IMR-90 (cell line): ENCODE measurements at regions not wholly inside any gene's neighbourhood (a gene's known extent, or its start where the extent isn't known, plus 50 kb on each side); places are given as distances from the start of the nearest gene placed in this dataset.

Experiments
- ATAC-seq: fragments of 200-7000 bp; cut with Tn5 transposase; 2 replicates; pipeline ENCODE4 v1.9.1; 2020; ENCODE audit warnings: low read depth, mild to moderate bottlenecking, moderate library complexity
- BruUV-seq: library from RNA; stranded (reverse); fragments of 400-500 nt; replicated peaks from 2 replicates; lab custom pipeline; 2021; lab: Mats Ljungman, UMichigan
- CTCF ChIA-PET: fragments of 300-600 bp; formaldehyde crosslinking; extraction: SDS; loops from one replicate; lab custom pipeline; 2021; ENCODE audit warnings: antibody characterized with exemption; lab: Yijun Ruan, JAX
- POLR2A ChIA-PET: fragments of 300-600 bp; sonication (Branson Sonifier 250); formaldehyde crosslinking; loops from one replicate; lab custom pipeline; 2022; ENCODE audit warnings: antibody characterized with exemption; ENCODE audit not compliant: unreplicated experiment; lab: Charles Lee
- DNase-seq: peaks from one replicate; pipeline ENCODE4 v3.0.0; 2013
- H2AFZ ChIP-seq: replicated peaks from 2 replicates; pipeline ENCODE3; 2013; ENCODE audit warnings: low read length, mild to moderate bottlenecking; ENCODE audit not compliant: poor library complexity
- H2AK5ac ChIP-seq: 2 replicates; pipeline ENCODE4 v1.6.1; 2013; ENCODE audit warnings: low read depth, low read length, inconsistent platforms
- H2AK9ac ChIP-seq: replicated peaks from 2 replicates; pipeline ENCODE3; 2013; ENCODE audit warnings: mild to moderate bottlenecking, low read depth, low read length, moderate library complexity; ENCODE audit not compliant: poor library complexity
- H2BK120ac ChIP-seq: 2 replicates; pipeline ENCODE4 v1.6.1; 2013; ENCODE audit warnings: low read depth, low read length, inconsistent platforms
- H2BK15ac ChIP-seq: 3 replicates; pipeline ENCODE4 v1.6.1; 2013; ENCODE audit warnings: low read depth, low read length, inconsistent platforms
- H2BK20ac ChIP-seq: 2 replicates; pipeline ENCODE4 v1.6.1; 2013; ENCODE audit warnings: low read depth, mild to moderate bottlenecking, inconsistent platforms, low read length, moderate library complexity
- H2BK5ac ChIP-seq: 2 replicates; pipeline ENCODE4 v1.6.1; 2013; ENCODE audit warnings: mild to moderate bottlenecking, low read depth, low read length, inconsistent platforms; ENCODE audit not compliant: poor library complexity, severe bottlenecking
- H3K14ac ChIP-seq: replicated peaks from 2 replicates; pipeline ENCODE4 v1.6.1; 2013; ENCODE audit warnings: low read depth, low read length, inconsistent platforms
- H3K18ac ChIP-seq: 2 replicates; pipeline ENCODE4 v1.6.1; 2013; ENCODE audit warnings: low read depth, low read length, control low read depth
- H3K23ac ChIP-seq: 2 replicates; pipeline ENCODE4 v1.6.1; 2013; ENCODE audit warnings: low read depth, low read length, inconsistent platforms
- H3K27ac ChIP-seq: 2 replicates; pipeline ENCODE4 v1.5.1; 2013; ENCODE audit warnings: mild to moderate bottlenecking, control low read depth, low read length; ENCODE audit not compliant: insufficient read depth
- H3K27me3 ChIP-seq: 2 replicates; pipeline ENCODE4 v1.6.1; 2013; ENCODE audit warnings: low read length; ENCODE audit not compliant: control insufficient read depth, insufficient read depth
- H3K36me3 ChIP-seq: 2 replicates; pipeline ENCODE4 v1.6.1; 2013; ENCODE audit warnings: low read length, mixed read lengths; ENCODE audit not compliant: control insufficient read depth, insufficient read depth
- H3K4ac ChIP-seq: 2 replicates; pipeline ENCODE4 v1.6.1; 2013; ENCODE audit warnings: low read depth, low read length, inconsistent platforms
- H3K4me1 ChIP-seq: 2 replicates; pipeline ENCODE4 v1.6.1; 2013; ENCODE audit warnings: low read length, mixed read lengths; ENCODE audit not compliant: control insufficient read depth, insufficient read depth
- H3K4me2 ChIP-seq: 2 replicates; pipeline ENCODE4 v1.6.1; 2013; ENCODE audit warnings: low read depth, mild to moderate bottlenecking, control low read depth, low read length, moderate library complexity
- H3K4me3 ChIP-seq: 2 replicates; pipeline ENCODE4 v1.5.1; 2013; ENCODE audit warnings: low read depth, mild to moderate bottlenecking, control low read depth, low read length, moderate library complexity; ENCODE audit not compliant: insufficient read depth
- H3K56ac ChIP-seq: 2 replicates; pipeline ENCODE4 v1.6.1; 2013; ENCODE audit warnings: low read length, inconsistent platforms; ENCODE audit not compliant: insufficient read depth; ENCODE audit errors: extremely low read depth
- H3K79me1 ChIP-seq, 2 experiments: 2 replicates each; pipeline ENCODE4 v1.6.1; 2013; ENCODE audit warnings: low read length in 2 of 2, inconsistent platforms in 1 of 2, low read depth in 1 of 2
- H3K9ac ChIP-seq: 2 replicates; pipeline ENCODE4 v1.6.1; 2013; ENCODE audit warnings: low read depth, low read length, control low read depth
- H3K9me1 ChIP-seq: 2 replicates; pipeline ENCODE4 v1.6.1; 2013; ENCODE audit warnings: low read length, inconsistent platforms; ENCODE audit not compliant: insufficient read depth
- H3K9me3 ChIP-seq: 2 replicates; pipeline ENCODE4 v1.6.1; 2013; ENCODE audit warnings: low read length; ENCODE audit not compliant: control insufficient read depth, insufficient read depth
- H4K20me1 ChIP-seq: 2 replicates; pipeline ENCODE4 v1.6.1; 2013; ENCODE audit warnings: low read length, inconsistent platforms; ENCODE audit not compliant: insufficient read depth
- H4K5ac ChIP-seq: 2 replicates; pipeline ENCODE4 v1.6.1; 2013; ENCODE audit warnings: mild to moderate bottlenecking, low read depth, low read length, control low read depth
- H4K8ac ChIP-seq, 2 experiments: 2 replicates each; pipeline ENCODE4 v1.6.1; 2013; ENCODE audit warnings: low read depth in 2 of 2, low read length in 2 of 2, control low read depth in 1 of 2, inconsistent platforms in 1 of 2
- H4K91ac ChIP-seq: 2 replicates; pipeline ENCODE4 v1.6.1; 2013; ENCODE audit warnings: low read depth, low read length, inconsistent platforms; ENCODE audit not compliant: insufficient read depth
- CHD1 ChIP-seq: IDR thresholded peaks from 2 replicates; pipeline ENCODE4 v1.6.1; 2012; ENCODE audit warnings: low read depth, low read length, improper control_type of control experiment
- MAZ ChIP-seq: IDR thresholded peaks from 2 replicates; pipeline ENCODE4 v1.6.1; 2012; ENCODE audit warnings: low read depth, mild to moderate bottlenecking, low read length, improper control_type of control experiment, moderate library complexity, borderline replicate concordance
- POLR2A ChIP-seq: IDR thresholded peaks from 2 replicates; pipeline ENCODE4 v1.6.1; 2012; ENCODE audit warnings: mild to moderate bottlenecking, low read depth, low read length
- RAD21 ChIP-seq: IDR thresholded peaks from 2 replicates; pipeline ENCODE4 v1.6.1; 2012; ENCODE audit warnings: low read length, improper control_type of control experiment
- RCOR1 ChIP-seq: IDR thresholded peaks from 2 replicates; pipeline ENCODE4 v1.6.1; 2012; ENCODE audit warnings: mild to moderate bottlenecking, low read length, improper control_type of control experiment; ENCODE audit not compliant: insufficient replicate concordance
- SMC3 ChIP-seq: fragments of 150-350 bp; IDR thresholded peaks from 2 replicates; pipeline ENCODE4 v1.6.1; 2016; ENCODE audit warnings: low read depth, mild to moderate bottlenecking, antibody characterized with exemption, low read length, moderate library complexity
- WGBS, 2 experiments: methylation state at CpG; one replicate each; pipeline versions ENCODE4 v1.1.5 to v1.1.7; 2013; ENCODE audit warnings: missing lambda C conversion rate in 2 of 2; ENCODE audit not compliant: insufficient read length in 1 of 2; ENCODE audit errors: extremely low coverage in 2 of 2; 5-methylcytosine and 5-hydroxymethylcytosine counted together
- dilution Hi-C: fragments of 300-500 bp; cut with HindIII; formaldehyde crosslinking; loops from one replicate; pipeline ENCODE4 v1.14.3; 2018; ENCODE audit warnings: low sequenced_read_pairs; ENCODE audit not compliant: unreplicated experiment
- in situ Hi-C: fragments of 300-500 bp; cut with MboI; formaldehyde crosslinking; loops from 3 replicates; pipeline ENCODE4 v1.14.3; 2019; ENCODE audit warnings: low sequenced_read_pairs, inconsistent platforms, mixed read lengths
- intact Hi-C: fragments of 100-400 bp; cut with micrococcal nuclease; formaldehyde crosslinking; loops from 2 replicates; pipeline ENCODE4 v1.10.0; 2022
- TF ChIP-seq, protein P1 (sequence below): conservative IDR thresholded peaks from 2 replicates; pipeline ENCODE4 v1.5.1; 2012; ENCODE audit warnings: mild to moderate bottlenecking, low read depth, low read length, improper control_type of control experiment

DNA sequence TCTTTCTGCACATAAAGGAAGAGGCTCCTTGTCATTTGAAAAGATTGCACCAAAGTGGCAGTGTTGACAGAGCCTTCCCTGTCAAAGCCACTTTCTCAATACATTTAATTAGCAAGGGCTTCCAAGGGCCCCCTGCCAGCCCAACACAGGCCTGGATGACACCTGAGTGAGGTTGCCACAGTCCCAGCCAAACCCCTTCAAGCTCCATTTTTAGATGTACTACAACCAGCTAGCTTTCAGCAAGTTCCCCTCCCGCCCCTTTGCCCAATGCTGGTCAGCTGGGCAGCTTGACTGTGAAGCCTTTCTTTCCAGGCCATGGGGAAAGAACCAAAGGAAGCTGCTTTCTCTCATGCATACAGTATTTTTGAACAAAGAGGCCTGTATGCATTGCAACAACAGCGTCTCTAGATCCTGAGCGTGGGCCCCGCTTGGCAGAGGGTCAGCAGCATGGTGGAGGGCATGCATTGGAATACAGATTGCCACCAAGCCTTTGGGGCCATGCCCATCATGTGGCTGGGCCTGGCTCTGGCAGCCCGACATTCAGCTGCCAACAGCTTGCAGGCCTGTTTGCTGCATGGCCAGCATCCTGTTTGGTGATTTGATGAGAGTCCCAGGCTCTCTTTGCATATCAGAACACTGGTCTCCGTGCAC, 261.1 kb upstream of the GATB start:
- no peak overlapping the region for H3K23ac ChIP-seq
- no CpG with 5 or more reads among the region's 6 CpGs for WGBS, 2 experiments
- in situ Hi-C loops (no loop called here), intact Hi-C loops (no loop called here), dilution Hi-C loops (no loop called here)
- H3K27me3 ChIP-seq = peaks cover 16% of the 10 kb centered on the region
- no peak overlapping the region for H2AK5ac ChIP-seq
- H2BK15ac ChIP-seq = no peak overlapping the region
- no peak overlapping the region for H3K4me3 ChIP-seq
- ATAC-seq (no peak), DNase-seq (no peak)
- peaks cover 4% of the 10 kb centered on the region for H3K4me1 ChIP-seq
- H3K4ac ChIP-seq = no peak overlapping the region
- H3K9ac ChIP-seq = no peak overlapping the region
- no peaks in the 10 kb centered on the region for H3K9me1 ChIP-seq
- no peak overlapping the region for H2AK9ac ChIP-seq
- no peak overlapping the region for H3K27ac ChIP-seq
- no peaks in the 10 kb centered on the region for H4K20me1 ChIP-seq
- no peak overlapping the region for H3K4me2 ChIP-seq
- no peak overlapping the region for H2BK120ac ChIP-seq
- no peaks in the 10 kb centered on the region for H3K79me1 ChIP-seq
- BruUV-seq = no TSS peak
- no peaks in the 10 kb centered on the region for H3K36me3 ChIP-seq
- no peak overlapping the region for H4K8ac ChIP-seq
- TF ChIP-seq MAZ (no peak), POLR2A (no peak), SMC3 (no peak), CHD1 (no peak), RAD21 (no peak), RCOR1 (no peak)
- TF ChIP-seq, protein P1, sequence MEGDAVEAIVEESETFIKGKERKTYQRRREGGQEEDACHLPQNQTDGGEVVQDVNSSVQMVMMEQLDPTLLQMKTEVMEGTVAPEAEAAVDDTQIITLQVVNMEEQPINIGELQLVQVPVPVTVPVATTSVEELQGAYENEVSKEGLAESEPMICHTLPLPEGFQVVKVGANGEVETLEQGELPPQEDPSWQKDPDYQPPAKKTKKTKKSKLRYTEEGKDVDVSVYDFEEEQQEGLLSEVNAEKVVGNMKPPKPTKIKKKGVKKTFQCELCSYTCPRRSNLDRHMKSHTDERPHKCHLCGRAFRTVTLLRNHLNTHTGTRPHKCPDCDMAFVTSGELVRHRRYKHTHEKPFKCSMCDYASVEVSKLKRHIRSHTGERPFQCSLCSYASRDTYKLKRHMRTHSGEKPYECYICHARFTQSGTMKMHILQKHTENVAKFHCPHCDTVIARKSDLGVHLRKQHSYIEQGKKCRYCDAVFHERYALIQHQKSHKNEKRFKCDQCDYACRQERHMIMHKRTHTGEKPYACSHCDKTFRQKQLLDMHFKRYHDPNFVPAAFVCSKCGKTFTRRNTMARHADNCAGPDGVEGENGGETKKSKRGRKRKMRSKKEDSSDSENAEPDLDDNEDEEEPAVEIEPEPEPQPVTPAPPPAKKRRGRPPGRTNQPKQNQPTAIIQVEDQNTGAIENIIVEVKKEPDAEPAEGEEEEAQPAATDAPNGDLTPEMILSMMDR = no peak
- H4K5ac ChIP-seq = no peak overlapping the region
- no peak overlapping the region for H2BK20ac ChIP-seq
- H3K56ac ChIP-seq = no peak overlapping the region
- H3K9me3 ChIP-seq = no peaks in the 10 kb centered on the region
- ChIA-PET POLR2A (no interaction called here), CTCF (interaction anchor here (0.6 kb wide), 1 partner anchor 1955 kb away, joined by 3 read pairs; no protein-coding TSS in a partner anchor)
- H2BK5ac ChIP-seq = no peak overlapping the region
- no peak overlapping the region for H4K91ac ChIP-seq
- H3K14ac ChIP-seq = no peak overlapping the region
- H3K18ac ChIP-seq = no peak overlapping the region
- no peak overlapping the region for H2AFZ ChIP-seq
